ENCODE measurements at regions not wholly inside any gene's neighbourhood (a gene's known extent, or its start where the extent isn't known, plus 50 kb on each side); places are given as distances from the start of the nearest gene placed in this dataset.

DNA sequence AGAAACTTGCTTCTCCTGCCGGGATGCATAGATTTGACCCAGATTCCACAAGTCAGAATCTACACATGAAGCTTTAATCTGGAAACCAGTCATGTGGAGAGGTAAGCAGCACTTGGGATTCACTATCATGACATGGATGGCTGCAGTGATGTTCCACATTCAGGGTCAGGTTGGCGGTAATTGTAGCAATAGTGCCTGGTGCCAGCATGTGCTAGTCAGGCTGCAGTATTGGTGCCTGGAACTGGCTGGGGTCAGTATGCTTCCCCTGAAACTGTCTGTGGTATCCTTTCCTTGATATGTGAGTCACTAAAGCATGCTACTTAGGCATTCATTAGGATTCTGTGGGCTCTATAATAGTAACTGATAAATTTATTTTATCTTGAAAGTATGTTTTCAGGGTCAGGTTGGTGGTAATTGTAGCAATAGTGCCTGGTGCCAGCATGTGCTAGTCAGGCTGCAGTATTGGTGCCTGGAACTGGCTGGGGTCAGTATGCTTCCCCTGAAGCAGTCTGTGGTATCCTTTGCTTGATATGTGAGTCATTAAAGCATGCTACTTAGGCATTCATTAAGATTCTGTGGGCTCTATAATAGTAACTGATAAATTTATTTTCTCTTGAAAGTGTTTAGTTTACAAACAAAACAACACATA is 1439.2 kb downstream of the ZPLD1 start:
- TF ChIP-seq, protein P1, sequence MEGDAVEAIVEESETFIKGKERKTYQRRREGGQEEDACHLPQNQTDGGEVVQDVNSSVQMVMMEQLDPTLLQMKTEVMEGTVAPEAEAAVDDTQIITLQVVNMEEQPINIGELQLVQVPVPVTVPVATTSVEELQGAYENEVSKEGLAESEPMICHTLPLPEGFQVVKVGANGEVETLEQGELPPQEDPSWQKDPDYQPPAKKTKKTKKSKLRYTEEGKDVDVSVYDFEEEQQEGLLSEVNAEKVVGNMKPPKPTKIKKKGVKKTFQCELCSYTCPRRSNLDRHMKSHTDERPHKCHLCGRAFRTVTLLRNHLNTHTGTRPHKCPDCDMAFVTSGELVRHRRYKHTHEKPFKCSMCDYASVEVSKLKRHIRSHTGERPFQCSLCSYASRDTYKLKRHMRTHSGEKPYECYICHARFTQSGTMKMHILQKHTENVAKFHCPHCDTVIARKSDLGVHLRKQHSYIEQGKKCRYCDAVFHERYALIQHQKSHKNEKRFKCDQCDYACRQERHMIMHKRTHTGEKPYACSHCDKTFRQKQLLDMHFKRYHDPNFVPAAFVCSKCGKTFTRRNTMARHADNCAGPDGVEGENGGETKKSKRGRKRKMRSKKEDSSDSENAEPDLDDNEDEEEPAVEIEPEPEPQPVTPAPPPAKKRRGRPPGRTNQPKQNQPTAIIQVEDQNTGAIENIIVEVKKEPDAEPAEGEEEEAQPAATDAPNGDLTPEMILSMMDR (IDR thresholded peaks at IDR 0.05), result no peak
- TF ChIP-seq POLR2A (IDR thresholded peaks at IDR 0.05), result no peak
